Mesendoderm (in vitro differentiated cells): ENCODE measurements at regions not wholly inside any gene's neighbourhood (a gene's known extent, or its start where the extent isn't known, plus 50 kb on each side); places are given as distances from the start of the nearest gene placed in this dataset.

ENCODE experiments used
- DNase-seq: peaks from one replicate; pipeline ENCODE4 v3.0.0; 2013
- H2AK5ac ChIP-seq: 2 replicates; pipeline ENCODE4 v1.6.1; 2013; ENCODE audit warnings: low read length, inconsistent platforms
- H2BK120ac ChIP-seq: 2 replicates; pipeline ENCODE4 v1.6.1; 2013; ENCODE audit warnings: low read depth, mild to moderate bottlenecking, low read length, moderate library complexity, mixed read lengths
- H2BK15ac ChIP-seq: replicated peaks from 2 replicates; pipeline ENCODE4 v1.6.1; 2013; ENCODE audit warnings: low read depth, mild to moderate bottlenecking, moderate library complexity
- H2BK5ac ChIP-seq: 2 replicates; pipeline ENCODE4 v1.6.1; 2013; ENCODE audit warnings: low read length, inconsistent platforms
- H3K18ac ChIP-seq: 2 replicates; pipeline ENCODE4 v1.6.1; 2013; ENCODE audit warnings: mild to moderate bottlenecking, low read length, mixed read lengths
- H3K23ac ChIP-seq: one replicate; pipeline ENCODE4 v1.6.1; 2013; ENCODE audit warnings: low read length
- H3K27ac ChIP-seq: 2 replicates; pipeline ENCODE4 v1.5.1; 2013; ENCODE audit warnings: low read depth, mild to moderate bottlenecking, inconsistent platforms, low read length, moderate library complexity
- H3K27me3 ChIP-seq: 2 replicates; pipeline ENCODE4 v1.6.1; 2013; ENCODE audit warnings: low read length, control low read depth, mild to moderate bottlenecking, inconsistent platforms; ENCODE audit not compliant: insufficient read depth, poor library complexity
- H3K36me3 ChIP-seq: 2 replicates; pipeline ENCODE4 v1.6.1; 2013; ENCODE audit warnings: low read length, inconsistent platforms; ENCODE audit not compliant: control insufficient read depth, insufficient read depth
- H3K4ac ChIP-seq: one replicate; pipeline ENCODE4 v1.6.1; 2013; ENCODE audit warnings: low read depth, mild to moderate bottlenecking, low read length, moderate library complexity
- H3K4me1 ChIP-seq: 2 replicates; pipeline ENCODE4 v1.6.1; 2013; ENCODE audit warnings: low read depth, low read length, inconsistent platforms; ENCODE audit not compliant: control insufficient read depth
- H3K4me2 ChIP-seq: 2 replicates; pipeline ENCODE4 v1.6.1; 2013; ENCODE audit warnings: low read length
- H3K4me3 ChIP-seq: 2 replicates; pipeline ENCODE4 v1.5.1; 2013; ENCODE audit warnings: mild to moderate bottlenecking, low read length
- H3K56ac ChIP-seq: one replicate; pipeline ENCODE4 v1.6.1; 2013; ENCODE audit warnings: low read length
- H3K79me1 ChIP-seq: 2 replicates; pipeline ENCODE4 v1.6.1; 2013; ENCODE audit warnings: low read length, inconsistent platforms
- H3K79me2 ChIP-seq: 2 replicates; pipeline ENCODE4 v1.6.1; 2013; ENCODE audit warnings: mild to moderate bottlenecking, low read length; ENCODE audit not compliant: control insufficient read depth, insufficient read depth
- H3K9ac ChIP-seq: 2 replicates; pipeline ENCODE4 v1.6.1; 2013; ENCODE audit warnings: low read length, inconsistent platforms
- H4K5ac ChIP-seq: one replicate; pipeline ENCODE4 v1.6.1; 2013; ENCODE audit warnings: low read length
- H4K8ac ChIP-seq: one replicate; pipeline ENCODE4 v1.6.1; 2013; ENCODE audit warnings: low read depth, mild to moderate bottlenecking, control low read depth, low read length, moderate library complexity
- WGBS: extraction: QIAGEN DNeasy Blood & Tissue Kit; methylation state at CpG from one replicate; pipeline ENCODE4 v1.1.7; 2013; ENCODE audit warnings: low lambda C conversion rate, missing lambda C conversion rate; ENCODE audit not compliant: insufficient coverage; ENCODE audit errors: extremely low coverage; 5-methylcytosine and 5-hydroxymethylcytosine counted together

GRCh38 chr12:116414891-116415290 lies 137.4 kb upstream of the MED13L start:
- no peak for DNase-seq
- no peak overlapping the region for H3K9ac ChIP-seq
- H3K27ac ChIP-seq, result no peak overlapping the region
- no peak overlapping the region for H3K4me2 ChIP-seq
- H3K56ac ChIP-seq, result peak overlapping the region; percentile 44
- H3K79me1 ChIP-seq, result no peaks in the 10 kb centered on the region
- no peak overlapping the region for H4K5ac ChIP-seq
- no peak overlapping the region for H3K4ac ChIP-seq
- H3K36me3 ChIP-seq, result no peaks in the 10 kb centered on the region
- no peak overlapping the region for H3K23ac ChIP-seq
- peak overlapping the region; percentile 14 for H2AK5ac ChIP-seq
- no peak overlapping the region for H3K4me3 ChIP-seq
- no peak overlapping the region for H3K18ac ChIP-seq
- no peaks in the 10 kb centered on the region for H3K79me2 ChIP-seq
- no peaks in the 10 kb centered on the region for H3K4me1 ChIP-seq
- no peak overlapping the region for H4K8ac ChIP-seq
- H2BK15ac ChIP-seq, result no peak overlapping the region
- H2BK120ac ChIP-seq, result no peak overlapping the region
- H3K27me3 ChIP-seq, result no peaks in the 10 kb centered on the region
- WGBS, result no CpG with 5 or more reads among the region's 12 CpGs
- H2BK5ac ChIP-seq, result no peak overlapping the region

- Histone ChIP-seq H2AK5ac (peak overlapping the region; percentile 14), H3K18ac (no peak overlapping the region), H4K5ac (no peak overlapping the region), H3K4me1 (no peaks in the 10 kb centered on the region), H4K8ac (no peak overlapping the region), H2BK120ac (no peak overlapping the region), H3K4ac (no peak overlapping the region), H3K23ac (no peak overlapping the region), H3K79me2 (no peaks in the 10 kb centered on the region), H3K9ac (no peak overlapping the region), H3K36me3 (no peaks in the 10 kb centered on the region), H2BK5ac (no peak overlapping the region), H2BK15ac (no peak overlapping the region), H3K56ac (no peak overlapping the region), H3K27me3 (no peaks in the 10 kb centered on the region), H3K79me1 (no peaks in the 10 kb centered on the region), H3K27ac (no peak overlapping the region), H3K4me3 (no peak overlapping the region), H3K4me2 (no peak overlapping the region)
- no peak for DNase-seq
- no CpG with 5 or more reads among the region's 21 CpGs for WGBS
These were observed 138.1 kb upstream of the MED13L start for GRCh38 chr12:116415408-116416108.

GRCh38 chr12:116416166-116416565 lies 138.7 kb upstream of the MED13L start:
- H2BK5ac ChIP-seq, result no peak overlapping the region
- H3K79me2 ChIP-seq, result no peaks in the 10 kb centered on the region
- H3K56ac ChIP-seq, result peak overlapping the region; percentile 3
- H3K18ac ChIP-seq, result no peak overlapping the region
- H4K5ac ChIP-seq, result no peak overlapping the region
- no peak overlapping the region for H3K4me3 ChIP-seq
- no peaks in the 10 kb centered on the region for H3K27me3 ChIP-seq
- no peak overlapping the region for H2BK120ac ChIP-seq
- no peaks in the 10 kb centered on the region for H3K36me3 ChIP-seq
- no peak overlapping the region for H3K9ac ChIP-seq
- H2AK5ac ChIP-seq, result no peak overlapping the region
- no peaks in the 10 kb centered on the region for H3K4me1 ChIP-seq
- no peak overlapping the region for H2BK15ac ChIP-seq
- H3K79me1 ChIP-seq, result no peaks in the 10 kb centered on the region
- H3K4ac ChIP-seq, result no peak overlapping the region
- DNase-seq, result no peak
- no peak overlapping the region for H3K27ac ChIP-seq
- no peak overlapping the region for H4K8ac ChIP-seq
- no peak overlapping the region for H3K4me2 ChIP-seq
- no CpG with 5 or more reads among the region's 3 CpGs for WGBS
- no peak overlapping the region for H3K23ac ChIP-seq

GRCh38 chr12:116418551-116418950 lies 140.6 kb upstream of the MAP1LC3B2 start:
- Histone ChIP-seq H3K79me1 (no peaks in the 10 kb centered on the region), H4K5ac (no peak overlapping the region), H4K8ac (no peak overlapping the region), H2BK15ac (no peak overlapping the region), H3K27ac (no peak overlapping the region), H2BK5ac (no peak overlapping the region), H3K27me3 (no peaks in the 10 kb centered on the region), H2AK5ac (no peak overlapping the region), H3K56ac (no peak overlapping the region), H3K4me3 (no peak overlapping the region), H3K4ac (no peak overlapping the region), H3K36me3 (no peaks in the 10 kb centered on the region), H3K23ac (no peak overlapping the region), H3K4me2 (no peak overlapping the region), H3K4me1 (no peaks in the 10 kb centered on the region), H3K79me2 (no peaks in the 10 kb centered on the region), H2BK120ac (no peak overlapping the region), H3K18ac (no peak overlapping the region), H3K9ac (no peak overlapping the region)
- DNase-seq, result no peak
- WGBS, result no CpG with 5 or more reads among the region's 9 CpGs

GRCh38 chr12:116420227-116420880 lies 138.8 kb upstream of the MAP1LC3B2 start:
- Histone ChIP-seq H2BK120ac (no peak overlapping the region), H3K18ac (no peak overlapping the region), H2BK5ac (no peak overlapping the region), H4K8ac (no peak overlapping the region), H3K9ac (no peak overlapping the region), H2AK5ac (no peak overlapping the region), H3K27me3 (no peaks in the 10 kb centered on the region), H4K5ac (no peak overlapping the region), H3K4me1 (no peaks in the 10 kb centered on the region), H3K36me3 (no peaks in the 10 kb centered on the region), H3K27ac (no peak overlapping the region), H3K56ac (no peak overlapping the region), H3K4me2 (no peak overlapping the region), H3K4me3 (no peak overlapping the region), H2BK15ac (no peak overlapping the region), H3K79me2 (no peaks in the 10 kb centered on the region), H3K79me1 (no peaks in the 10 kb centered on the region), H3K23ac (no peak overlapping the region), H3K4ac (no peak overlapping the region)
- no CpG with 5 or more reads among the region's 8 CpGs for WGBS
- DNase-seq, result no peak
